Kidney glomerular epithelial cell (primary cell): ENCODE measurements at regions not wholly inside any gene's neighbourhood (a gene's known extent, or its start where the extent isn't known, plus 50 kb on each side); places are given as distances from the start of the nearest gene placed in this dataset.

Source experiments
- DNase-seq: peaks from one replicate; lab custom pipeline; 2025; lab: John Stamatoyannopoulos, UW

- no peak for DNase-seq
These were observed 177.4 kb upstream of the NRIP1 start for GRCh38 chr21:15241997-15242736.

GRCh38 chr21:15242906-15243305 is 178.1 kb upstream of the NRIP1 start:
- no peak for DNase-seq

GRCh38 chr21:15243406-15243805 is 178.6 kb upstream of the NRIP1 start:
- no peak for DNase-seq

- DNase-seq: no peak
These were observed 182.8 kb upstream of the NRIP1 start for GRCh38 chr21:15247613-15248012.

- no peak for DNase-seq
These were observed 184.6 kb upstream of the NRIP1 start for GRCh38 chr21:15249285-15249993.

GRCh38 chr21:15250384-15250783 is 185.6 kb upstream of the NRIP1 start:
- peak; percentile 47 for DNase-seq

- DNase-seq: no peak
These were observed 187.6 kb upstream of the NRIP1 start for GRCh38 chr21:15252431-15252830.

DNA sequence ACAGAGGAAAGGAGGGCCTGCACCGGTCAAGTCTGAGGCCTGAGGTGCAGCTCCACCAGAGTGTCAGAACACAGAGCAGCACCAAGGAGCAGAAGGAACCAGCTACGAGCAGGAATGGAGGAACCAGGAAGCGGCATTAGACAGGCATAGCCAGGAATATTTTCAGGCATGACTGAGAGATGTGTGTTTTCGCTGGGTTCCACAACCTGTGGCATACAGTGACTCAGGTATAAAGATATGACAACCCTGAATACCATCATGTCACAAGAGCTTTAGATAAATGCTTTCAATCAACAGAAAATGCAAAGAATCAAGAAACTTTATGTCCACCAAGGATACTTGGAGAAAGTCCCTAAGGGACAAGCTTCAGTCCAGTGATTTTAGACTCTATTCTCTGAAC is 189.3 kb upstream of the NRIP1 start:
- no peak for DNase-seq

- no peak for DNase-seq
These were observed 190.5 kb upstream of the NRIP1 start for GRCh38 chr21:15255261-15255660.

DNA sequence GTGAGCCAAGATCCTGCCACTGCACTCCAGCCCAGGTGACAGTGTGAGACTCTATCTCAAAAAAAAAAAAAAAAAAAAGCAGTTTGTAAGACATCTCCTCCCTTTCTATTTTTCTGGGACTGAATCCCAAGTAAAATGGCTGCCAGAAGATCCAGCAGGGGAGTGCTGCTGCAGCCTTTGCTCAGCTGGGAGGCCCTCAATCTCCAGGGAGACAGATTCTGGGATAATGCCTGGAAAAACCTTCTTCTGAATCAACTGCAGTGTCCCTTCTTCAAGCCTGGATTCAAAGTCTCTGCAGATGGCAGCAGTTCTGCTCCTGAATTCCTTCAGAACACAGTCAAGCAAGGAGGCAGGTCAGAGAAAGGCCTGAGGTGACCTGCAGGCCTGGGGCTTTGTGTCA is 191.0 kb upstream of the NRIP1 start:
- DNase-seq: no peak

GRCh38 chr21:15256996-15257395 is 192.2 kb upstream of the NRIP1 start:
- no peak for DNase-seq

DNA sequence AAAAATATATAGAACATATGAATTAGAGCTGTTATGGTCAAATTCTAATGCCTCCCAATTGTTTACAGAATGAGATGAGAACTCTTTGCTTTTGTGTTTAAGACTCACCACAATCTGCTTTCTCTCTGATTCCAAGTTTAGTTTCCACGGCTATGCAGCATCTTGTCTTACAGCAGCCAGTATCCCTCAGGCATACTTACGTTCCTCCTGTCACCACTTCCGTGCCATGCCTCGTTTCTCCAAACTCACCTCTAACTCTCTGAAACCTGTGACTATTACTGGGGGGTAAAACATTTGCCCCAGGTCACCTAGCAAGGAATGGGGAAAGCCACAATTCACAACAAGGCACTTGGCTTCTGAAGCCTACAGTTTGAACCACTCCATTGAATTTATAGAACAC is 192.8 kb upstream of the NRIP1 start:
- no peak for DNase-seq

DNA sequence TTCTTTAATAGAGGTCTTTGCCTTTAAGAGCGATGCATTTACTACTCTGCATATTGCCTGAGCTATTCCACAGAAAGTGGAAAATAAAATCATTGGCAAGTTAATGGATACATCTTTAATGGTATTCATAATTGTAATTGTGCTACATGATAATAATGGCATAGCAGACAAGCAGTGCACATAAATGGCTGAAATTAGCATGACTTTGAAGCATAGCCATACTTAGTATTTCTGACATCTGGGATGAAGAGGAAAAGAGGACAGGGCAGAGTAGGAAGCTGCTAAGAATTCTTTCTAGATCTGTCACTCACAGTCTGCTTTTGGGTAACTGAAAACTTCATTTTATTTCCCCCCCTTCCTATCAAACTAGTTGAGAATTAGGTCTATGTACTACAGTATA is 195.0 kb upstream of the NRIP1 start:
- no peak for DNase-seq

DNA sequence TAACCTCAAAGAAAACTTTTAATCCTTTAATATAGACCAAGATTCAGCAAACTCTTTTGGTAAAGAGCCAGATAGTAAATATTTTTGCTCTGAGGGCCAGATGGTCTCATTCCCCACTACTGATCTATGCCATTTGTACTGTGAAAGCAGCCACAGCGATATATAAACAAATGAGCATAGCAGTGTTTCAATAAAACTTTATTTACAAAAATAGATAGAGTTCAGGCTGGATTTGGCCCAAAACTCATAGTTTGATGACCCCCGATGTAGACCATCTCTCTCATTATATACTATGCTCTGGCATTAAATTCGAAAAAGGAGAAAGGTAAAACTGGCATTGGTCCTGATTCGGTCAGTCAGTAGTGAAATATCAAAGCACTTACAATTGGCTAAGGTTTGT is 195.8 kb upstream of the NRIP1 start:
- DNase-seq: no peak

DNA sequence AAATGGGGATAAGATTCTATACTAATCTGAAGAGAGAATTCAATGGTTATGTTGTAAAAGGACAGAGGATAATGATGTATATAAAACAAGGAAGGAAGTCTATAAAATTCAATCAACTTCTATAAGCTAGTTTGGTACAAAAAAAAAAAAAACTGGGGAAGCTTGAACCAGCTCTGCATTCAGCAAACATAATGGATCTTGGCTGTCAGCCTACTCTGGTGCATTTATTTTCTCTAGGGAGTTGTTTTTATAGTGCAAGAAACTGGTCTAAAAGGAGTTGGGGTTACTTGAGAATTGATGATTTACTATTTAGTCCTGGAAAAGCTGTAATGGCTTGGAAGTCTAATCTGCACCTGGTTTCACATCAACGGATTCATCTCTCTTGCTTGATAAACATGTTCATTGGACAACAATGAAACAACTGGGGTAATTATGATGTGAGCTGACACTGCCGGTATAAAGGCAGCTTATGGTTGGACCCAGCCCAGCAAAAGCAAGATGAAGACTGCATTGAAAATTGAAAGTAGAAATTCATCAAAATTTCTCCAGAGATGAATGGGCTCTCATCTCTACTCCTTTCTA is 199.4 kb upstream of the NRIP1 start:
- DNase-seq: no peak

GRCh38 chr21:15272171-15272570 is 207.4 kb upstream of the NRIP1 start:
- no peak for DNase-seq

GRCh38 chr21:15272591-15272990 is 207.8 kb upstream of the NRIP1 start:
- DNase-seq: no peak

DNA sequence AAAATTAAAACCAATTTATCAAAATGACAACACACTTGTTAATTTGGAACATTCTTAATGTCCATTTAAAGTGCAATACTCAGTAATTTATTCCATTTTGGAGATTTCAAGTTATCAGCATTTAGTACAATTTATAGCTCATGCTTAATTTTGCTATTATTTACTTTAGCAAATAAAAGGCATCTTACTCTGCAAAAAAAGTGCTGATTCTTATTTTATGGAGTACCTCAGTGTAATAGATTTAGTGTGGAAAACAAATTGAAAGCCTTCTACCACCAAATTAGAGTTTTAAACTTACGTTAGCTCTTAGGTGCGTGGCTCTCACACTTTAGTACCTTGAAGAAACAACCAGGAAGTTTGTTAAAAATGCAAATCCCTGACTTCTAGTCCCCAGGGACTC is 208.4 kb upstream of the NRIP1 start:
- DNase-seq: no peak

- DNase-seq: no peak
These were observed 210.1 kb upstream of the NRIP1 start for GRCh38 chr21:15274701-15275485.

- no peak for DNase-seq
These were observed 210.9 kb upstream of the NRIP1 start for GRCh38 chr21:15275615-15276235.

GRCh38 chr21:15276243-15276642 is 211.4 kb upstream of the NRIP1 start:
- no peak for DNase-seq

- no peak for DNase-seq
These were observed 212.7 kb upstream of the NRIP1 start for GRCh38 chr21:15277466-15277865.
